ENCODE measurements at regions not wholly inside any gene's neighbourhood (a gene's known extent, or its start where the extent isn't known, plus 50 kb on each side); places are given as distances from the start of the nearest gene placed in this dataset.

- no peak overlapping the region for H3K4me3 Mint-ChIP-seq
- no peak overlapping the region for H3K27ac Mint-ChIP-seq
- CTCF ChIA-PET = no interaction called here
- POLR2A ChIA-PET = no interaction called here
- H3K27me3 Mint-ChIP-seq (ENCODE audit: low read depth) = no peaks in the 10 kb centered on the region
- no peaks in the 10 kb centered on the region for H3K9me3 Mint-ChIP-seq (ENCODE audit: insufficient read depth)
- ATAC-seq = no peak
- DNase-seq = no peak
- H3K36me3 Mint-ChIP-seq (ENCODE audit: low read depth) = no peaks in the 10 kb centered on the region
- no peaks in the 10 kb centered on the region for H3K4me1 Mint-ChIP-seq (ENCODE audit: low read depth)
These were observed 784.5 kb upstream of the CELF4 start for GRCh38 chr18:38350141-38350540.

- no peaks in the 10 kb centered on the region for H3K9me3 Mint-ChIP-seq (ENCODE audit: insufficient read depth)
- ChIA-PET CTCF (no interaction called here), POLR2A (no interaction called here)
- H3K27ac Mint-ChIP-seq = no peak overlapping the region
- no peaks in the 10 kb centered on the region for H3K27me3 Mint-ChIP-seq (ENCODE audit: low read depth)
- ATAC-seq (no peak), DNase-seq (no peak)
- no peaks in the 10 kb centered on the region for H3K4me1 Mint-ChIP-seq (ENCODE audit: low read depth)
- H3K4me3 Mint-ChIP-seq = no peak overlapping the region
- H3K36me3 Mint-ChIP-seq (ENCODE audit: low read depth) = no peaks in the 10 kb centered on the region
These were observed 765.0 kb upstream of the CELF4 start for GRCh38 chr18:38330573-38330972.

GRCh38 chr18:38329145-38329544 is 763.5 kb upstream of the CELF4 start:
- Mint-ChIP-seq H3K36me3 (ENCODE audit: low read depth) (no peaks in the 10 kb centered on the region), H3K4me1 (ENCODE audit: low read depth) (no peaks in the 10 kb centered on the region), H3K27ac (no peak overlapping the region), H3K9me3 (ENCODE audit: insufficient read depth) (no peaks in the 10 kb centered on the region), H3K4me3 (no peak overlapping the region), H3K27me3 (ENCODE audit: low read depth) (no peaks in the 10 kb centered on the region)
- ChIA-PET CTCF (no interaction called here), POLR2A (no interaction called here)
- ATAC-seq (no peak), DNase-seq (no peak)

GRCh38 chr18:38322206-38322605 is 756.6 kb upstream of the CELF4 start:
- H3K27me3 Mint-ChIP-seq (ENCODE audit: low read depth) = no peaks in the 10 kb centered on the region

GRCh38 chr18:38321262-38321661 is 755.7 kb upstream of the CELF4 start:
- no peak overlapping the region for H3K4me3 Mint-ChIP-seq
- DNase-seq (no peak), ATAC-seq (no peak)
- H3K36me3 Mint-ChIP-seq (ENCODE audit: low read depth) = no peaks in the 10 kb centered on the region
- no peaks in the 10 kb centered on the region for H3K27me3 Mint-ChIP-seq (ENCODE audit: low read depth)
- no peaks in the 10 kb centered on the region for H3K9me3 Mint-ChIP-seq (ENCODE audit: insufficient read depth)
- no peak overlapping the region for H3K27ac Mint-ChIP-seq
- CTCF ChIA-PET = no interaction called here
- no peaks in the 10 kb centered on the region for H3K4me1 Mint-ChIP-seq (ENCODE audit: low read depth)
- POLR2A ChIA-PET = no interaction called here

More at GRCh38 chr18:38322206-38322605, 756.6 kb upstream of the CELF4 start:
- Mint-ChIP-seq H3K9me3 (ENCODE audit: insufficient read depth) (no peaks in the 10 kb centered on the region), H3K4me1 (ENCODE audit: low read depth) (no peaks in the 10 kb centered on the region), H3K36me3 (ENCODE audit: low read depth) (no peaks in the 10 kb centered on the region), H3K27ac (no peak overlapping the region), H3K4me3 (no peak overlapping the region)
- DNase-seq (no peak), ATAC-seq (no peak)
- CTCF ChIA-PET = no interaction called here
- POLR2A ChIA-PET = no interaction called here

GRCh38 chr18:38318416-38318815 is 752.8 kb upstream of the CELF4 start:
- Mint-ChIP-seq H3K4me3 (no peak overlapping the region), H3K4me1 (ENCODE audit: low read depth) (no peaks in the 10 kb centered on the region), H3K9me3 (ENCODE audit: insufficient read depth) (no peaks in the 10 kb centered on the region), H3K27me3 (ENCODE audit: low read depth) (no peaks in the 10 kb centered on the region), H3K27ac (no peak overlapping the region), H3K36me3 (ENCODE audit: low read depth) (no peaks in the 10 kb centered on the region)
- DNase-seq (no peak), ATAC-seq (no peak)
- ChIA-PET POLR2A (no interaction called here), CTCF (no interaction called here)

GRCh38 chr18:38313831-38314230 is 748.2 kb upstream of the CELF4 start:
- no peaks in the 10 kb centered on the region for H3K27me3 Mint-ChIP-seq (ENCODE audit: low read depth)
- no peak overlapping the region for H3K27ac Mint-ChIP-seq
- no peak for ATAC-seq
- H3K4me1 Mint-ChIP-seq (ENCODE audit: low read depth) = no peaks in the 10 kb centered on the region
- ChIA-PET CTCF (no interaction called here), POLR2A (no interaction called here)
- H3K36me3 Mint-ChIP-seq (ENCODE audit: low read depth) = no peaks in the 10 kb centered on the region
- DNase-seq = no peak
- no peaks in the 10 kb centered on the region for H3K9me3 Mint-ChIP-seq (ENCODE audit: insufficient read depth)
- H3K4me3 Mint-ChIP-seq = no peak overlapping the region

DNA sequence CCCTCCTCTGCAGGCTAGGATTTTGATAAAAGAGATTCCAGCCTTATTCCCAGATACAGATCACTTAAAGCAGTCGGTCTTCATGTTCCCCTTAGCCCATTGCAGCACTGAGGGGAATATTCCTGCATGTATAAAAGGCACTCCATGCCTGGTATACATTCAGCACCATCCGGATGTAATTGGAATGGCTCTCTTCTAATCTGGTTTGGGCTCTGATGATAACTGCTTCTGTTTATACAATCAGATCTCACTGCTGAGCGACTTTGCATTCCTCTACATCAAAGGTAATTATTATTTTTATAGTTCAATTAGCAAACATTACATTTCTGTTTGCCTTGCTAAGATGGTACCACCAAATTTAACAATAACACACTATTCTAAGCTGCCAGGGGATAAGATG is 746.9 kb upstream of the CELF4 start:
- H3K27me3 Mint-ChIP-seq (ENCODE audit: low read depth) = no peaks in the 10 kb centered on the region
- H3K9me3 Mint-ChIP-seq (ENCODE audit: insufficient read depth) = no peaks in the 10 kb centered on the region
- DNase-seq = no peak
- H3K4me1 Mint-ChIP-seq (ENCODE audit: low read depth) = no peaks in the 10 kb centered on the region
- ATAC-seq = no peak
- H3K4me3 Mint-ChIP-seq = no peak overlapping the region
- H3K36me3 Mint-ChIP-seq (ENCODE audit: low read depth) = no peaks in the 10 kb centered on the region
- H3K27ac Mint-ChIP-seq = no peak overlapping the region
- ChIA-PET POLR2A (no interaction called here), CTCF (no interaction called here)

DNA sequence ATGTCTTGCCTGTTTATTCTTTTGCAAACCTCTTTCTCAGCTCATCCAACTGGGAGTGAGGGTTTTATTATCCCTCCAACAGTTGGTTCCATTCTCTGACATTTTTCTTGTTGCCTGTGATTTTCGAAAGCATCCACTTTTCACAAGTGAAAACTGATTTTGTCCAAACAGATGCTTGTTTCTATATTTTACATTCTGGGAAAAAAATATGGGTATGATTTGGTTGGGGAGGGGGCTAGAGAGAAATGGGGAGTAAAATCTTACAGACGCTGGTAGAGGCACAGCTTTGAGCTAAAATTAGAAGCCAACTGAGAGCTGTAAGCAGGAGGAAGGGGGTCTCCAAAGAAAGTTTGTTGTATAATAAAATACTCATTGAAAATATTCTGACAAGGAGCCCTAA is 745.3 kb upstream of the CELF4 start:
- ChIA-PET CTCF (no interaction called here), POLR2A (no interaction called here)
- Mint-ChIP-seq H3K36me3 (ENCODE audit: low read depth) (no peaks in the 10 kb centered on the region), H3K27me3 (ENCODE audit: low read depth) (no peaks in the 10 kb centered on the region), H3K4me1 (ENCODE audit: low read depth) (no peaks in the 10 kb centered on the region), H3K27ac (no peak overlapping the region), H3K9me3 (ENCODE audit: insufficient read depth) (no peaks in the 10 kb centered on the region), H3K4me3 (no peak overlapping the region)
- ATAC-seq (no peak), DNase-seq (no peak)

DNA sequence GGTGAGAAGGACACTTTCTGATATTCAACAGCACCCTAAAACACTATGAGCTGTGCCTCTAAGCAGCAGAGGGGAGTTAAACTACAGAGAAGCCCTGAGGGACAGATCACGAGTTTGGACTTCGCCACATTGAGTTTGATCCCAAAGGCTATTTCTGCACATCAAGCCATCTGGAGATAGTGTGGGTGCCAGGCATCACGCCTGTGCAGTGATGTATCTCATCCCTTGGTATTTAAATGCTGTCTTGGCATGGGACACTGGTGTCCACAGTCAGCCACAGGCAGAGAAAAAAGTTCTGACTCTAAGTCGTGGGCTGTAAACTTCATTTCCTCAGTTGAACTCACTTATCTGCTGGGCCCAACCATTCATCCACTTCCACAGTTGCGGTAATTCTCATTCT is 742.3 kb upstream of the CELF4 start:
- Mint-ChIP-seq H3K27ac (no peak overlapping the region), H3K4me3 (no peak overlapping the region), H3K4me1 (ENCODE audit: low read depth) (no peaks in the 10 kb centered on the region), H3K36me3 (ENCODE audit: low read depth) (no peaks in the 10 kb centered on the region), H3K9me3 (ENCODE audit: insufficient read depth) (no peaks in the 10 kb centered on the region), H3K27me3 (ENCODE audit: low read depth) (no peaks in the 10 kb centered on the region)
- CTCF ChIA-PET = no interaction called here
- DNase-seq = no peak
- POLR2A ChIA-PET = no interaction called here
- no peak for ATAC-seq

GRCh38 chr18:38305961-38306360 is 740.4 kb upstream of the CELF4 start:
- H3K36me3 Mint-ChIP-seq (ENCODE audit: low read depth) = no peaks in the 10 kb centered on the region
- no peak for ATAC-seq
- no peak overlapping the region for H3K4me3 Mint-ChIP-seq
- H3K27me3 Mint-ChIP-seq (ENCODE audit: low read depth) = no peaks in the 10 kb centered on the region
- H3K9me3 Mint-ChIP-seq (ENCODE audit: insufficient read depth) = peaks cover 4% of the 10 kb centered on the region
- no peaks in the 10 kb centered on the region for H3K4me1 Mint-ChIP-seq (ENCODE audit: low read depth)
- DNase-seq = no peak
- no peak overlapping the region for H3K27ac Mint-ChIP-seq
- CTCF ChIA-PET = no interaction called here
- POLR2A ChIA-PET = no interaction called here

DNA sequence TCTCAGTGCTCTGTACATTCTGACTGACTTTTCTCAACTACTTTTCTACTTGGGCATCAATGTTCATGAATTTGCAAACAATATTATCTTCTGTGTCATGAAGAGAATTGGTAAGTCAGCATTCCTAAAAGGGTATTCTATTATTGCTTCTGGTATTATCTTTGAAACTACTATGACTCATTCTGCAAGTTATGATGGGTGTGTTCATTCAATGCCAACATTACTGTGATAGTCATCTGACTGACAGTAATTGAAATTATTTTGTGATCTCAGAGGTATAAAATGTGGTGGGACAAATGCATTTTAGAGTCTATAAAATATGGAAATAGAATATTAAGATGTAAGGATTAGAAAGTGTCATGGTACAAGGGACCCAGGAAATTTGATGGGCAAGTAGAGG is 736.0 kb upstream of the CELF4 start:
- Mint-ChIP-seq H3K4me3 (no peak overlapping the region), H3K27ac (no peak overlapping the region), H3K9me3 (ENCODE audit: insufficient read depth) (peaks cover 4% of the 10 kb centered on the region), H3K4me1 (ENCODE audit: low read depth) (no peaks in the 10 kb centered on the region), H3K27me3 (ENCODE audit: low read depth) (no peaks in the 10 kb centered on the region), H3K36me3 (ENCODE audit: low read depth) (no peaks in the 10 kb centered on the region)
- ATAC-seq (no peak), DNase-seq (no peak)
- ChIA-PET POLR2A (no interaction called here), CTCF (no interaction called here)

DNA sequence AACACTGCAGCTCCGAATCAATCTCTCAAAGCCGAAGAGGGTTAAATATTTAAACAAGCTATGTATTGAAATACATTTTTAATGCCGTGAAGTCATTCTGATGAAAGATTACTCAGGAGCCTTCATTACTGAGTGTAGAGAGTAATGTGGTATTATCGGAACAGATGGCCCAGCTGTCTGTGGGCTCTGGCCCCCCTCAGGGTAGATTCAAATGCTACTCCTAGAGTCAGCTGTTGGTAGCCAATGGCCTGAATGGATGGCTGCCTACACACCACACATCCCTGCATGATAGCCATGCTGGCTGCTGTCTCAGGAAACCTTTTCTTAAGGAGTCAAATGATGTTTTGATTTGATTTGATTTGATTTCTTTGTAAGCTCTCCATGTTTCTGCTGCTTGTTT is 732.3 kb upstream of the CELF4 start:
- H3K4me3 Mint-ChIP-seq = no peak overlapping the region
- no peak for ATAC-seq
- no peaks in the 10 kb centered on the region for H3K36me3 Mint-ChIP-seq (ENCODE audit: low read depth)
- peaks cover 4% of the 10 kb centered on the region for H3K9me3 Mint-ChIP-seq (ENCODE audit: insufficient read depth)
- no peaks in the 10 kb centered on the region for H3K27me3 Mint-ChIP-seq (ENCODE audit: low read depth)
- no peak overlapping the region for H3K27ac Mint-ChIP-seq
- ChIA-PET POLR2A (no interaction called here), CTCF (no interaction called here)
- DNase-seq = no peak
- no peaks in the 10 kb centered on the region for H3K4me1 Mint-ChIP-seq (ENCODE audit: low read depth)

DNA sequence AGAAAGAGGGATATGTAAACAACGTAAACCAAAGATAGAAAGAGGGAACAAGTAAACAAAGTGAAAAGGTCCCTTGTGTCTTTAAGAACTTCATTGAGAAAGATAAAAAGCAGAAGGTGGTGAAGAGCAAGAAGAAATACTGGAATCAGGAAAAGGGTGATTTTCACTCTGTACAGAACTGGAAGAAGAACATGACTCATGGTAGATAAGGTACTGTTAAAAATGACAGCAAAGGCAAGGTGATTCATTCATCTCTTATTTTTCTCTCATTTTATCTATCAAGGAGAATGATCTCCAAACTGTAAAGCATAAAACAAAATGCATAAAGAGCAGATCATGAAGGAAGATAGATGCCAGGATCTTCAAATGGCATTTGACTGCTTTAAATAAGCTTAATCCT is 724.6 kb upstream of the CELF4 start:
- H3K9me3 Mint-ChIP-seq (ENCODE audit: insufficient read depth) = no peaks in the 10 kb centered on the region

More for the DNA sequence above, 724.6 kb upstream of the CELF4 start:
- Mint-ChIP-seq H3K27me3 (ENCODE audit: low read depth) (no peaks in the 10 kb centered on the region), H3K4me3 (no peak overlapping the region), H3K4me1 (ENCODE audit: low read depth) (no peaks in the 10 kb centered on the region), H3K27ac (no peak overlapping the region), H3K36me3 (ENCODE audit: low read depth) (no peaks in the 10 kb centered on the region)
- CTCF ChIA-PET = no interaction called here
- DNase-seq (no peak), ATAC-seq (no peak)
- POLR2A ChIA-PET = no interaction called here
